Fibroblast of skin of right quadriceps (primary cell): ENCODE measurements at regions not wholly inside any gene's neighbourhood (a gene's known extent, or its start where the extent isn't known, plus 50 kb on each side); places are given as distances from the start of the nearest gene placed in this dataset.
"Not testable (repeated sequence)": the region's sequence is repeated elsewhere in the genome, so short reads cannot be mapped to it uniquely, and the experiment has no call there.

Experiments used
- DNase-seq: peaks from one replicate; pipeline ENCODE4 v3.0.0-alpha.2; 2013

- no peak for DNase-seq
These were observed 161.5 kb upstream of the C2CD4B start for GRCh38 chr15:62326460-62327011.

DNA sequence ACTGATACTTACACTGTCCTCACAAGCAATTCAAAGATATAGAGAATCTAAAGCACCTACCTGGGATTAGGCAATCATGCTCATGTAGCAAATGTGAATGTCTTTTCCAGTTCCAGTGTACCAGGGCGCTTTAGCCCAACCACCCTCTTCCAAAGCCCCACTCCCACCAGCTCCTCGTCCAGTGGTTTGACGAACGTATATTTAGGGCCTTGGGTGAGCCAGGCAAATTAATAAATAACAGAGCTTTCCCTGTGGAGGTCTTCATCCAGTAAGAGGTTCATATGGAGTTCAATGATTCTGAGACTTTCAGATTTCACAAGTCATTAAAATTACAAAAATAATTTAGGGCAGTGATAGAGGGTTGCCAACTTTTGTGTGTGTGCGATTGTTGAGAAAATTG is 162.3 kb upstream of the C2CD4B start:
- no peak for DNase-seq

- DNase-seq, result not testable (repeated sequence)
These were observed 167.4 kb upstream of the C2CD4B start for GRCh38 chr15:62332472-62332871.

DNA sequence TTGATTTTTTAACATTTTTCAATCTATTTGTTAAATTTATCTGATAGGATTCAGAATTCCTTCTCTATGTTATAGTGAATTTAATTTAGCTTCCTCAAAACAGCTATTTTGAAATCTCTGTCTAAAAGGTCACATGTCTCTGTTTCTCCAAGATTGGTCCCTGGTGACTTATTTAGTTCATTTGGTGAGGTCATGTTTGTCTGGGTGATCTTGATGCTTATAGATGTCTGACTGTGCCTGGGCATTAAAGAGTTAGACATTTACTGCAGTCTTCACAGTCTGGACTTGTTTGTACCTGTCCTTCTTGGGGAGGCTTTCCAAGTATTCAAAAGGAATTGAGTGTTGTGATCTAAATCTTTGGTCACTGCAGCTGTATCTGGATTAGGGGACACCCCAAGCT is 169.5 kb upstream of the C2CD4B start:
- DNase-seq, result no peak

GRCh38 chr15:62337934-62338333 is 172.8 kb upstream of the C2CD4B start:
- DNase-seq, result no peak

GRCh38 chr15:62338497-62338896 is 173.4 kb upstream of the C2CD4B start:
- DNase-seq, result no peak

GRCh38 chr15:62342959-62343358 is 177.9 kb upstream of the C2CD4B start:
- DNase-seq, result no peak

- no peak for DNase-seq
These were observed 178.3 kb upstream of the C2CD4B start for GRCh38 chr15:62343397-62343796.

DNA sequence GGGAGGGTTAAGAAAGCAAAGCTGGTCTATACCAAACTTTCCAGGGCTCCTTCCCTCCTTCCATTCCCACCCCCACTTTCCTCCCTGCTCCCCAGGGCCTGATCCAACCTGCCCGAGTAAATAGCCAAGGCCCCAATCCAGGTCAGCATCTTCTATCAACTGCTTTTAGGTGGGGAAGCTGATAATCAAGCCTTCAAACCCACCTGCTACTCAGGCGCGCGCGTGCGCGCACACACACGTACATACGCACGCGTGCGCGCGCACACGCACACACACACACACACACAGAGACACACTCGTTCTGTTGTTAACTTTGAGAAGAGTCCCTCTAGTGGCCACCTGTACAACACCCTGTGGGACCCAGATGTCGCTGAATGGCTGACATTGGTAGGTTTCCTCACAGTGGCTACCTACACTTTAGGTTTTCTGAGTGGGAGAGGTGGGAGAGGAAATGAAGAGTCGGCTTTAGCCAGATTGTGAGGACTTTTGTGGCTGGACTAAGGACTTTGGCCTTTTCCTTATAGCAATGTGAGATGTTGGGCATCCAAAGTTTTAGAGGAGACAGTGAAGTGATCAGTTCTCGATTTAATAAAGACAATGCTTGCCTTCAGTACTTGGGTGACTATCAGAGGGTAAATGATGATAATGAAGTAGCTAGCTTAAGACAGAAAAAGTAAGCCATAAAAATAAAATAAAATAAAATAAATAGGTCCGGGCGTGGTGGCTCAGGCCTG is 179.9 kb upstream of the C2CD4B start:
- DNase-seq, result peak; percentile 73

GRCh38 chr15:62346168-62346567 is 181.1 kb upstream of the C2CD4B start:
- DNase-seq, result no peak

- no peak for DNase-seq
These were observed 183.0 kb upstream of the C2CD4B start for GRCh38 chr15:62348118-62348517.

GRCh38 chr15:62348623-62349022 is 183.5 kb upstream of the C2CD4B start:
- DNase-seq, result no peak

- DNase-seq, result no peak
These were observed 187.7 kb upstream of the C2CD4B start for GRCh38 chr15:62352817-62353216.

DNA sequence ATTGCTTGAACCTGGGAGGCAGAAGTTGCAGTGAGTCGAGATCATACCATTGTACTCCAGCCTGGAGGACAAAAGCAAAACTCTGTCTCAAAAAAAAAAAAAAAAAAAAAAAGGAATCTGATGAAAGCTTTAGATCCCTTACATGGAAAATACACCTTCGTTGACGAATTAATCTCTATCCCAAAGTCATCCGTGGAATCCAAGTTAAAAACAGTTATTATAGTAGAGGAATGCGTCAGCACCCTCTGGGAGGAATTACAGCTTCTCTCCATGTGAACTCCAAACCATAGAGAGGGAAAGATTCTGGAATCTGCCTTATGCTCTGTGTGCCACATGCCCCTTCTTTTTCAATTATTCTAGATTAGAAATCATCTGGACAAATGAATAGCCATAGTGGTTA is 192.3 kb upstream of the C2CD4B start:
- peak; percentile 20 for DNase-seq

GRCh38 chr15:62359416-62359815 is 194.3 kb upstream of the C2CD4B start:
- DNase-seq, result no peak

DNA sequence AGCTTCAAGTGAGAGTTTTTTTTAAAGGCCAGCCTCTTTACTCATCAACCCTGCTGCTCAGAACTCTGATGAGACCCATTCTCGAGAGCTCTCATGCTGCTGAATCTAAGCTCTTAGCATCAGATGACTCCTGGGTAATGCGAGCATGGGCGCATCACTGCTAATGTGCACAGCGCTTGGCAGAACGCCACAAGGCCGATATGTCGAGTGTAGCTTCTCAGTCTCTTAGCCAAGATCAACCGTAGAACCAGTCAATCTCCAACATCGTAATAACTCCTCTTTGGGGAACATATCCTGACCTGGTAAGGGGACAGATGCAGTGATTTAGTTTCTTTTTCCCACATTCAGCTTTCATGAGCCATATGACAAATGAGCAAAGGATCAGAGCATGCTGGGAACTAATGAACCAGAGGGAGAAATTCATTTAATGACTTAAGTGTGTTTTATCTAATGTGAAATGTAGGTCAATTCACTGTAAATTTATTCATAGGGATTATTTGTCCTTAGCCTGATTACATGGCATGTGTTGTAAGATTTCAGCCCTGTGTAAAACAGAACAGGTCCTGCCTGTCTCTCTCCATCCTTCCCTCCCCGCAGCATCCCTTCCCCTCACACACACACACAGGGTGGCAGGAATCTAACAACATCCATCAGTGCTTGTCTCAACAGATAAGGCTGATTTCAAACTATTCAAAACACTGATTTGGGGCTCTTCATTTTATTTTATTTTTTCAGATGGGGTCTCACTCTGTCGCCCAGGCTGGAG is 195.4 kb upstream of the C2CD4B start:
- DNase-seq, result no peak

DNA sequence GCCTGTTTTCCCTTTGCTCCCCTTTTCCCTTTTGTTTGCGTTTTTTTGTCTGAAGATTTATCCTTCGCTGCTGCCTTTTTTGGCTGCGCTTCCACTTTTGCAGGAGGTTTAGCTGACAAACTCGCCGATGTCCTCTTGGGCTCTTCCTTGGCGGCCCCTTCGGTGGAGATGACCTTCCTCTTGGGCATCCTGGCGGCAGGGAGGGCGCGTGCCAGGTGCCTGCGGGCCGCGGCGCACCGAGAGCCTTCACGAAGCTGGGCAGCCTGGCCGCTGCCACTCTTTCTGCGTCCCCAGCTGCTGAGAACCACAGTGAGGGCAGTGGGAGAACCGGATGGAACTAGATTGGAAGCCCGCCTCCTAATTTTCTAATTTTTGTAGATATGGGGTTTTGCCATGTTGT is 197.1 kb upstream of the C2CD4B start:
- no peak for DNase-seq

GRCh38 chr15:62362608-62363007 is 197.5 kb upstream of the C2CD4B start:
- DNase-seq, result peak; percentile 68

DNA sequence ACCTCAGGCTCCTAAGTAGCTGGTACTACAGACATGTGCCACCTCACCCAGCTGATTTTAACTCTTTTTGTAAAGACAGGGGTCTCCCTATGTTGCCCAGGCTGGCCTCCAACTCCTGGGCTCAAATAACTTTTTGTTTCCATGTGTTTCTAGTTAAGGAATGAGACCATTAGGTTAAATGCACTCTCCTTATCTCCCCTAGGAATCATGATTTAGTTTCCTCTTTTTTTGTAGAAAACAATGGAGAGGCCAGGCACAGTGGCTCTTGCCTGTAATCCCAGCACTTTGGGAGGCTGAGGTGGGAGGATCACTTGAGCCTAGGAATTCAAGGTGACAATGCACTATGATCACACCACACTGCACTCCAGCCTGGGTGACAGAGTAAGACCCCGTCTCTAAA is 198.8 kb upstream of the C2CD4B start:
- no peak for DNase-seq

DNA sequence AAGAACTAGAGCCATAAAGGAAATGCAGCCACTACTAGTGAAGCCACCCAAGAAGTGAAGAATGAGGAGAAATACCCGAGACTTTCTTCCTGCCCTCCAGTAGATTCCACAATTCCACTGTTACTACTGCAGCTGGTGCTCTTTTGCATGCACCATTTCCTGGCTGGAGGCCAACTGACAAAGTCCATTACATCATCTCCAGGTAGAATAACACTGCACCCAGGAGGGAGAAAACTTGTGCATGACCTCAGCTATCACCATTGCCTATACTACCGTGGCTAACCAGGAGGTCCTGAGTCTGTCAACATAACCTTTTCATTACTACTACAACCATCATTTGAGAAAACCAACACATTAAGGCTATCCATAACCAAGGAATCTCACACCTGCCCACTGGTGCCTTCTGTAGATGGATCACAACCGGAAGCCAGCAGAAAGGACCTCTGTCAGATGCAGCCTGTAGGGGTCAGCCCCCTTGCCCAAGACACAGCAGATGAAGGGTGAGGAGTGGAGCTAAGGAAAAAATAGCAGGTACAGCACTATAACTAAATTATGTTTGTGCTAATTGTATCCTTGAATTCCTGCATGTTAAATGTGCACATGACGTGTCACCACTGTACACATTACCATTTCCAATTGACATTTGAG is 200.8 kb upstream of the C2CD4B start:
- DNase-seq, result no peak

GRCh38 chr15:62369454-62369853 is 204.4 kb upstream of the C2CD4B start:
- no peak for DNase-seq

GRCh38 chr15:62371683-62372082 is 206.6 kb upstream of the C2CD4B start:
- DNase-seq, result not testable (repeated sequence)

- DNase-seq, result no peak
These were observed 212.8 kb upstream of the C2CD4B start for GRCh38 chr15:62377736-62378480.
